Adrenal gland (tissue), 9 donors: ENCODE measurements at regions not wholly inside any gene's neighbourhood (a gene's known extent, or its start where the extent isn't known, plus 50 kb on each side); places are given as distances from the start of the nearest gene placed in this dataset.

Experiments used
- DNase-seq, 7 donors: peaks; one replicate each; pipeline ENCODE4 v3.0.0-alpha.2; 2019 to 2020
- H3K27ac ChIP-seq, 5 donors: fragments of 200-600 bp; sonication (generic) in 4 of 5; 1 replicate in 3 of 5; 2 replicates in 2 of 5; pipeline versions ENCODE4 v1.5.1 to v1.8.0; 2016 to 2020; ENCODE audit warnings: mild to moderate bottlenecking in 1 of 5
- H3K27me3 ChIP-seq: fragments of 200-600 bp; 2 replicates; pipeline ENCODE4 v1.8.0; 2021
- H3K36me3 ChIP-seq, 2 donors: fragments of 200-600 bp; replicated peaks in 1 of 2; 1 replicate in 1 of 2; 2 replicates in 1 of 2; pipeline versions ENCODE4 v1.5.1 to v1.8.0; 2018 to 2022
- H3K4me1 ChIP-seq, 2 donors: fragments of 200-600 bp; replicated peaks in 1 of 2; 1 replicate in 1 of 2; 2 replicates in 1 of 2; pipeline versions ENCODE4 v1.5.1 to v1.8.0; 2018 to 2021
- H3K4me3 ChIP-seq, 4 donors: fragments of 200-600 bp; sonication (generic) in 3 of 4; one replicate each; pipeline ENCODE4 v1.5.1; 2016 to 2018
- H3K9me3 ChIP-seq, 3 donors: fragments of 200-600 bp; sonication (generic) in 1 of 3; replicated peaks in 1 of 3; 1 replicate in 2 of 3; 2 replicates in 1 of 3; pipeline versions ENCODE4 v1.5.1 to v1.8.0; 2016 to 2021
- CTCF ChIP-seq, 6 experiments: fragments of 450-650 bp in 4 of 6; fragments of 200-600 bp in 2 of 6; sonication (generic) in 1 of 6; IDR thresholded peaks; 1 replicate in 5 of 6; 2 replicates in 1 of 6; pipeline versions ENCODE4 v1.5.1 to v1.8.0; 2016 to 2021; ENCODE audit warnings: antibody characterized with exemption in 6 of 6, mild to moderate bottlenecking in 2 of 6, moderate library complexity in 1 of 6
- POLR2A ChIP-seq, 2 donors: fragments of 450-650 bp; IDR thresholded peaks; one replicate each; pipeline ENCODE4 v1.6.1; 2017; ENCODE audit warnings: antibody characterized with exemption in 2 of 2, mild to moderate bottlenecking in 2 of 2, moderate library complexity in 1 of 2
- WGBS, 4 donors: extraction: QIAGEN DNeasy Blood & Tissue Kit in 2 of 4; methylation state at CpG; one replicate each; pipeline versions ENCODE4 v1.1.5 to v1.1.7; 2013 to 2017; 5-methylcytosine and 5-hydroxymethylcytosine counted together
- intact Hi-C, 2 donors: fragments of 100-400 bp; cut with DNase I; formaldehyde crosslinking; loops; one replicate each; pipeline versions ENCODE4 v1.14.1 to v1.15.0; 2022 to 2023
- donor health status: healthy with polysubstance abuse.
- donor health status: Bipolar disorder and iron deficiency.
- donor health status: DM: yes; HTN: yes; CAD: no.
- donor health status: DM: no; HTN: no; CAD: no.
- donor health status: DM: no; HTN: no; CAD: no.

- WGBS, 4 donors, result 45 to 56% (median 52%) methylated on average over 4 of the region's 4 CpGs
- no peaks in the 10 kb centered on the region for H3K4me1 ChIP-seq
- H3K4me3 ChIP-seq, result no peak overlapping the region
- H3K27ac ChIP-seq, result no peak overlapping the region
- H3K36me3 ChIP-seq, result no peaks in the 10 kb centered on the region
- no peaks in the 10 kb centered on the region for H3K27me3 ChIP-seq
- TF ChIP-seq POLR2A (IDR thresholded peaks at IDR 0.05), result no peak
- no peak for TF ChIP-seq CTCF (IDR thresholded peaks at IDR 0.05)
- no peaks in the 10 kb centered on the region for H3K9me3 ChIP-seq
- no peak for DNase-seq
- intact Hi-C loops, result no loop called here
Observed at GRCh38 chr4:124526769-124527168, 185.8 kb downstream of the ANKRD50 start.

- WGBS, 4 donors, result 83 to 97% (median 92%) methylated on average over 3 of the region's 3 CpGs
- Histone ChIP-seq H3K4me3 (no peak overlapping the region), H3K27me3 (no peaks in the 10 kb centered on the region), H3K27ac (no peak overlapping the region), H3K4me1 (no peaks in the 10 kb centered on the region), H3K9me3 (no peaks in the 10 kb centered on the region), H3K36me3 (no peaks in the 10 kb centered on the region)
- DNase-seq, result no peak
- no peak for TF ChIP-seq POLR2A (IDR thresholded peaks at IDR 0.05)
- no peak for TF ChIP-seq CTCF (IDR thresholded peaks at IDR 0.05)
- intact Hi-C loops, result no loop called here
Observed at GRCh38 chr4:124527364-124527763, 185.2 kb downstream of the ANKRD50 start.

GRCh38 chr4:124529131-124529530, 183.4 kb downstream of the ANKRD50 start:
- Histone ChIP-seq H3K27me3 (no peaks in the 10 kb centered on the region), H3K4me1 (no peaks in the 10 kb centered on the region), H3K36me3 (no peaks in the 10 kb centered on the region), H3K9me3 (no peaks in the 10 kb centered on the region), H3K27ac (no peak overlapping the region), H3K4me3 (no peak overlapping the region)
- 83 to 96% (median 91%) methylated on average over 1 of the region's 1 CpG for WGBS, 4 donors
- intact Hi-C loops, result no loop called here
- DNase-seq, result no peak
- no peak for TF ChIP-seq CTCF (IDR thresholded peaks at IDR 0.05)
- no peak for TF ChIP-seq POLR2A (IDR thresholded peaks at IDR 0.05)

GRCh38 chr4:124530464-124531077, 182.0 kb downstream of the ANKRD50 start:
- DNase-seq, result no peak
- Histone ChIP-seq H3K36me3 (no peaks in the 10 kb centered on the region), H3K9me3 (no peaks in the 10 kb centered on the region), H3K4me1 (no peaks in the 10 kb centered on the region), H3K4me3 (no peak overlapping the region), H3K27ac (no peak overlapping the region), H3K27me3 (no peaks in the 10 kb centered on the region)
- 74 to 85% (median 81%) methylated on average over 5 of the region's 5 CpGs for WGBS, 4 donors
- intact Hi-C loops, result no loop called here
- TF ChIP-seq POLR2A (IDR thresholded peaks at IDR 0.05) (no peak), CTCF (IDR thresholded peaks at IDR 0.05) (no peak)
